ENCODE measurements at regions not wholly inside any gene's neighbourhood (a gene's known extent, or its start where the extent isn't known, plus 50 kb on each side); places are given as distances from the start of the nearest gene placed in this dataset.

GRCh38 chr13:37950016-37950415, 80.4 kb upstream of the TRPC4 start:
- WGBS, 4 donors = 25 to 40% (median 27%) methylated on average over 1 of the region's 1 CpG
- no peaks in the 10 kb centered on the region for H3K36me3 ChIP-seq (replicated peaks in 1 of 2)
- TF ChIP-seq, protein P1, sequence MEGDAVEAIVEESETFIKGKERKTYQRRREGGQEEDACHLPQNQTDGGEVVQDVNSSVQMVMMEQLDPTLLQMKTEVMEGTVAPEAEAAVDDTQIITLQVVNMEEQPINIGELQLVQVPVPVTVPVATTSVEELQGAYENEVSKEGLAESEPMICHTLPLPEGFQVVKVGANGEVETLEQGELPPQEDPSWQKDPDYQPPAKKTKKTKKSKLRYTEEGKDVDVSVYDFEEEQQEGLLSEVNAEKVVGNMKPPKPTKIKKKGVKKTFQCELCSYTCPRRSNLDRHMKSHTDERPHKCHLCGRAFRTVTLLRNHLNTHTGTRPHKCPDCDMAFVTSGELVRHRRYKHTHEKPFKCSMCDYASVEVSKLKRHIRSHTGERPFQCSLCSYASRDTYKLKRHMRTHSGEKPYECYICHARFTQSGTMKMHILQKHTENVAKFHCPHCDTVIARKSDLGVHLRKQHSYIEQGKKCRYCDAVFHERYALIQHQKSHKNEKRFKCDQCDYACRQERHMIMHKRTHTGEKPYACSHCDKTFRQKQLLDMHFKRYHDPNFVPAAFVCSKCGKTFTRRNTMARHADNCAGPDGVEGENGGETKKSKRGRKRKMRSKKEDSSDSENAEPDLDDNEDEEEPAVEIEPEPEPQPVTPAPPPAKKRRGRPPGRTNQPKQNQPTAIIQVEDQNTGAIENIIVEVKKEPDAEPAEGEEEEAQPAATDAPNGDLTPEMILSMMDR (IDR thresholded peaks at IDR 0.05) = no peak
- no peak for TF ChIP-seq POLR2A (IDR thresholded peaks at IDR 0.05)
- intact Hi-C loops (cut with DNase I) = no loop called here
- no peaks in the 10 kb centered on the region for H3K9me3 ChIP-seq (replicated peaks in 1 of 3)
- H3K4me3 ChIP-seq = no peak overlapping the region
- no peak for DNase-seq
- no peaks in the 10 kb centered on the region for H3K27me3 ChIP-seq
- H3K4me1 ChIP-seq (replicated peaks in 1 of 2) = no peaks in the 10 kb centered on the region
- H3K27ac ChIP-seq = no peak overlapping the region

DNA sequence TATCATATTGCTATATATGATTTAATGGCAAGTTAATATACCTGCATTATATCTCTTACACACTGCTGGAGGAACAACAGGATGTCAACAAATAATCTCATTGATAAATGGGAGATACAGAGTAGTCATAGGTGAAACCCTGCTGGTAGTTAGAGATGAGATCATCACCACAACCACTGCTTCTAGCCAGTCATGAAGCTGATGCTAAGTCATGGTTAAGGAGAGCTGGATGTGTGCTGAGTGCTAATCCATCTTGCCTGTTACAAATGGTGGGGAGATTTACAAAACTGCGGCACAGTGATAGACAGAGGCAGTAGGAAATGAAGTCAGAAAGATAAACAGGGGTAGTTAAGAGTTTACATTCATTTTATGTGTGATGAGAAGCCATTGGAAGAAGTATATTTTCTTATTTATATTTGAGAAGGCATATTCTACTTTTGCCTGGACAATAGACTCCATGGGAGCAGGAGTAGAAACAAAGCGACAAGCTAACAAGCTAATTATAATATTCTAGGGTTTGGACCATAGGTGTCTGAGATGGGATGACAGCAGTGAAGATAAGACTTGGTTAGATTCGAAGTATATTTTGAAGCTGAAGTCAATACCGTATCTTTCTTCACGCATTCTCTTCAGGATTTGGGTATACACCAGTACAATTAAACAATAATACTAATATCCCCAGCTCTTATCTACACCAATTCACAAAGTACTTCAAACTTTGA, 78.0 kb upstream of the TRPC4 start:
- Histone ChIP-seq H3K36me3 (replicated peaks in 1 of 2) (no peaks in the 10 kb centered on the region), H3K9me3 (replicated peaks in 1 of 3) (no peaks in the 10 kb centered on the region), H3K27ac (no peak overlapping the region), H3K4me3 (no peak overlapping the region), H3K4me1 (replicated peaks in 1 of 2) (no peaks in the 10 kb centered on the region), H3K27me3 (no peaks in the 10 kb centered on the region)
- intact Hi-C loops (cut with DNase I) = no loop called here
- WGBS, 4 donors = 85 to 95% (median 90%) methylated on average over 5 of the region's 5 CpGs
- no peak for DNase-seq
- TF ChIP-seq POLR2A (IDR thresholded peaks at IDR 0.05) = no peak
- TF ChIP-seq, protein P1 (IDR thresholded peaks at IDR 0.05) = no peak

- TF ChIP-seq POLR2A (IDR thresholded peaks at IDR 0.05) = no peak
- TF ChIP-seq, protein P1 (IDR thresholded peaks at IDR 0.05) = no peak
- no peaks in the 10 kb centered on the region for H3K9me3 ChIP-seq (replicated peaks in 1 of 3)
- H3K4me1 ChIP-seq (replicated peaks in 1 of 2) = no peaks in the 10 kb centered on the region
- H3K36me3 ChIP-seq (replicated peaks in 1 of 2) = no peaks in the 10 kb centered on the region
- H3K27me3 ChIP-seq = no peaks in the 10 kb centered on the region
- DNase-seq = no peak
- H3K4me3 ChIP-seq = no peak overlapping the region
- H3K27ac ChIP-seq = no peak overlapping the region
- WGBS, 4 donors = 50 to 57% (median 51%) methylated on average over 4 of the region's 4 CpGs
- intact Hi-C loops (cut with DNase I) = no loop called here
Observed at GRCh38 chr13:37945651-37946575, 76.3 kb upstream of the TRPC4 start.

DNA sequence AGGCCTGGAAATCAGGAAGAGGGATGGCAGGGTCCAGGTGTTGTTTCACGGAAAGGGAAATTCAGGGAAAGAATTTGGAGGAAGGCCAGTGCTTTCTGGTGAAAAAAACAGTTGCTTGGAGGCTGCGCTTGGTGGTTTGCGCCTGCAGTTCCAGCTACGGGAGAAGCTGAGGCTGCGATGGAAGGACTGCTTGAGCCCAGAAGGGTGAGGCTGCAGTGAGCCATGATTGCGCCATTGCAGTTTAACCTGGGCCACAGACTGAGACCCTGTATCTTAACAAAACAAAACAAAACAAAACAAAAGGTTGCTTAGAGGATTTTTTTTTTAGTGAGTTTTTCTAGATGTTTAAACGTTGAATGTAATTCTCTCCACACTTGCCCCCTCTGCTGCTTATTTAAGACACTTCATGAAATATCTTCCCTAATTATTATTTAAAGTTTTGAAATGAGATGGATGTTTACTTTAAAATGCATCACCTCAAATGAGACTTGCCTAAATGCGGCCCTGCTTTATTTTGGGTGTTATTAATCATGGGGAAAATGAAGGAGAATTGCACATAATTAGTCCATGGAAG, 75.4 kb upstream of the TRPC4 start:
- intact Hi-C loops (cut with DNase I) = no loop called here
- Histone ChIP-seq H3K27me3 (no peaks in the 10 kb centered on the region), H3K9me3 (replicated peaks in 1 of 3) (no peaks in the 10 kb centered on the region), H3K27ac (no peak overlapping the region), H3K4me1 (replicated peaks in 1 of 2) (no peaks in the 10 kb centered on the region), H3K4me3 (no peak overlapping the region), H3K36me3 (replicated peaks in 1 of 2) (no peaks in the 10 kb centered on the region)
- WGBS, 4 donors = 73 to 83% (median 77%) methylated on average over 8 of the region's 8 CpGs
- TF ChIP-seq POLR2A (IDR thresholded peaks at IDR 0.05) = no peak
- TF ChIP-seq, protein P1 (IDR thresholded peaks at IDR 0.05) = no peak
- no peak for DNase-seq

All from adrenal gland (tissue), 9 donors.